HepG2 (cell line): ENCODE measurements at regions not wholly inside any gene's neighbourhood (a gene's known extent, or its start where the extent isn't known, plus 50 kb on each side); places are given as distances from the start of the nearest gene placed in this dataset.

Experiments
- GATAD2A ChIP-seq: IDR thresholded peaks from 2 replicates; pipeline ENCODE4 v1.6.1; 2016
- MAF1 ChIP-seq: sonication (generic); formaldehyde crosslinking; IDR thresholded peaks from 2 replicates; pipeline ENCODE4 v1.5.0; 2020; ENCODE audit warnings: missing genetic modification reagents, borderline replicate concordance
- NAIF1 ChIP-seq: sonication (generic); formaldehyde crosslinking; IDR thresholded peaks from 2 replicates; pipeline ENCODE4 v1.5.0; 2020; ENCODE audit warnings: mild to moderate bottlenecking, missing genetic modification reagents, borderline replicate concordance
- NCOA5 ChIP-seq: sonication (generic); formaldehyde crosslinking; IDR thresholded peaks from 2 replicates; pipeline ENCODE4 v1.4.0; 2020; ENCODE audit warnings: missing genetic modification reagents
- RFX5 ChIP-seq: IDR thresholded peaks from 2 replicates; pipeline ENCODE4 v1.6.1; 2011; ENCODE audit warnings: low read depth, low read length, improper control_type of control experiment
- TBX2 ChIP-seq: sonication (generic); formaldehyde crosslinking; IDR thresholded peaks from 2 replicates; pipeline ENCODE4 v1.5.0; 2020; ENCODE audit warnings: missing genetic modification reagents, mild to moderate bottlenecking, borderline replicate concordance
- ZBTB40 ChIP-seq, 2 experiments: fragments of 450-650 bp in 1 of 2; sonication (generic) in 1 of 2; formaldehyde crosslinking in 1 of 2; IDR thresholded peaks; 2 replicates each; pipeline versions ENCODE4 v1.6.1 to v1.8.0; 2016 to 2022; ENCODE audit warnings: antibody characterized with exemption in 1 of 2, mild to moderate bottlenecking in 1 of 2, missing genetic modification reagents in 1 of 2
- ZNF12 ChIP-seq: sonication (generic); formaldehyde crosslinking; IDR thresholded peaks from 2 replicates; pipeline ENCODE4 v1.5.0; 2020; ENCODE audit warnings: missing genetic modification reagents
- ZNF704 ChIP-seq: sonication (generic); formaldehyde crosslinking; IDR thresholded peaks from 2 replicates; pipeline ENCODE4 v1.8.1; 2023; ENCODE audit warnings: mild to moderate bottlenecking, inconsistent platforms, moderate library complexity, missing genetic modification reagents, borderline replicate concordance

GRCh38 chr2:18066066-18066465 lies 187.6 kb downstream of the KCNS3 start (continued):
- TF ChIP-seq ZBTB40 (IDR thresholded peaks at IDR 0.05): no peak
- TF ChIP-seq ZBTB40 (CRISPR knock-in tag; IDR thresholded peaks at IDR 0.05): no peak
- TF ChIP-seq ZNF12 (CRISPR knock-in tag): no peak
- TF ChIP-seq NCOA5 (CRISPR knock-in tag): no peak
- TF ChIP-seq TBX2 (CRISPR knock-in tag): no peak
- no peak for TF ChIP-seq MAF1 (CRISPR knock-in tag)
- TF ChIP-seq NAIF1 (CRISPR knock-in tag): no peak
- no peak for TF ChIP-seq ZNF704 (CRISPR knock-in tag)
- no peak for TF ChIP-seq RFX5
- no peak for TF ChIP-seq GATAD2A (CRISPR knock-in tag)
